Neuronal stem cell (in vitro differentiated cells): ENCODE measurements at regions not wholly inside any gene's neighbourhood (a gene's known extent, or its start where the extent isn't known, plus 50 kb on each side); places are given as distances from the start of the nearest gene placed in this dataset.
"Not testable (repeated sequence)": the region's sequence is repeated elsewhere in the genome, so short reads cannot be mapped to it uniquely, and the experiment has no call there.

ENCODE experiments used
- DNase-seq: peaks from one replicate; pipeline ENCODE4 v3.0.0-alpha.2; 2013; ENCODE audit warnings: low spot score
- H2AFZ ChIP-seq: one replicate; pipeline ENCODE4 v1.6.1; 2013; ENCODE audit warnings: mild to moderate bottlenecking, low read length, inconsistent platforms
- H2AK5ac ChIP-seq: 2 replicates; pipeline ENCODE4 v1.6.1; 2013; ENCODE audit warnings: low read depth, mild to moderate bottlenecking, inconsistent platforms, low read length, moderate library complexity, mixed read lengths
- H2BK120ac ChIP-seq: 2 replicates; pipeline ENCODE4 v1.6.1; 2013; ENCODE audit warnings: low read depth, mild to moderate bottlenecking, inconsistent platforms, low read length, moderate library complexity, mixed read lengths
- H2BK12ac ChIP-seq: one replicate; pipeline ENCODE4 v1.6.1; 2013; ENCODE audit warnings: low read length, inconsistent platforms
- H2BK15ac ChIP-seq: 2 replicates; pipeline ENCODE4 v1.6.1; 2013; ENCODE audit warnings: mild to moderate bottlenecking, low read length, inconsistent platforms, mixed read lengths
- H2BK5ac ChIP-seq: one replicate; pipeline ENCODE4 v1.6.1; 2013; ENCODE audit warnings: inconsistent platforms, mild to moderate bottlenecking, low read length, moderate library complexity
- H3K14ac ChIP-seq: one replicate; pipeline ENCODE4 v1.6.1; 2013; ENCODE audit warnings: low read length, inconsistent platforms
- H3K18ac ChIP-seq: 2 replicates; pipeline ENCODE4 v1.6.1; 2013; ENCODE audit warnings: low read length, inconsistent platforms
- H3K23ac ChIP-seq: 2 replicates; pipeline ENCODE4 v1.6.1; 2013; ENCODE audit warnings: low read depth, mild to moderate bottlenecking, mixed read lengths, low read length, inconsistent platforms; ENCODE audit not compliant: poor library complexity
- H3K27ac ChIP-seq: replicated peaks from 3 replicates; pipeline ENCODE4 v1.5.1; 2013; ENCODE audit warnings: low read length, inconsistent platforms
- H3K27me3 ChIP-seq, 3 experiments: 2 replicates each; pipeline ENCODE4 v1.6.1; 2013; ENCODE audit warnings: low read length in 3 of 3, mild to moderate bottlenecking in 2 of 3, inconsistent platforms in 1 of 3, low read depth in 1 of 3, mixed read lengths in 1 of 3, moderate library complexity in 1 of 3; ENCODE audit not compliant: control insufficient read depth in 3 of 3, insufficient read depth in 3 of 3
- H3K36me3 ChIP-seq, 2 donors: replicated peaks in 1 of 2; 2 replicates each; pipeline ENCODE4 v1.6.1; 2013; ENCODE audit warnings: low read length in 2 of 2; ENCODE audit not compliant: control insufficient read depth in 2 of 2, insufficient read depth in 2 of 2
- H3K4ac ChIP-seq: 2 replicates; pipeline ENCODE4 v1.6.1; 2013; ENCODE audit warnings: inconsistent platforms, mild to moderate bottlenecking, low read length, moderate library complexity
- H3K4me1 ChIP-seq, 2 donors: 1 replicate in 1 of 2; 2 replicates in 1 of 2; pipeline ENCODE4 v1.6.1; 2013; ENCODE audit warnings: low read length in 2 of 2, low read depth in 1 of 2; ENCODE audit not compliant: control insufficient read depth in 2 of 2, insufficient read depth in 1 of 2
- H3K4me2 ChIP-seq: one replicate; pipeline ENCODE4 v1.6.1; 2013; ENCODE audit warnings: mild to moderate bottlenecking, low read length, inconsistent platforms; ENCODE audit not compliant: insufficient read depth, poor library complexity, severe bottlenecking
- H3K4me3 ChIP-seq, 2 donors: 2 replicates each; pipeline ENCODE4 v1.5.1; 2013; ENCODE audit warnings: low read length in 2 of 2, mild to moderate bottlenecking in 2 of 2, inconsistent platforms in 1 of 2, moderate library complexity in 1 of 2
- H3K79me1 ChIP-seq: one replicate; pipeline ENCODE4 v1.6.1; 2013; ENCODE audit warnings: low read depth, mild to moderate bottlenecking, inconsistent platforms, low read length, moderate library complexity
- H3K9ac ChIP-seq: one replicate; pipeline ENCODE4 v1.6.1; 2013; ENCODE audit warnings: mild to moderate bottlenecking, low read depth, low read length, inconsistent platforms; ENCODE audit not compliant: poor library complexity
- H3K9me3 ChIP-seq, 2 donors: replicated peaks in 1 of 2; 2 replicates each; pipeline versions ENCODE3 to v1.6.1; 2013; ENCODE audit warnings: low read length in 2 of 2, mild to moderate bottlenecking in 2 of 2, inconsistent platforms in 1 of 2, low read depth in 1 of 2, mixed read lengths in 1 of 2, moderate library complexity in 1 of 2; ENCODE audit not compliant: control insufficient read depth in 2 of 2, insufficient read depth in 1 of 2
- H4K8ac ChIP-seq: one replicate; pipeline ENCODE4 v1.6.1; 2013; ENCODE audit warnings: low read depth, mild to moderate bottlenecking, inconsistent platforms, low read length, moderate library complexity
- H4K91ac ChIP-seq: one replicate; pipeline ENCODE4 v1.6.1; 2013; ENCODE audit warnings: low read length, low read depth, mild to moderate bottlenecking, inconsistent platforms; ENCODE audit not compliant: poor library complexity
- WGBS, 2 donors: extraction: QIAGEN DNeasy Blood & Tissue Kit; methylation state at CpG; one replicate each; pipeline ENCODE4 v1.1.7; 2013; ENCODE audit warnings: missing lambda C conversion rate in 2 of 2, mixed read lengths in 1 of 2; ENCODE audit not compliant: insufficient read length in 2 of 2, insufficient replicate concordance in 1 of 2; ENCODE audit errors: extremely low coverage in 2 of 2; 5-methylcytosine and 5-hydroxymethylcytosine counted together

GRCh38 chr15:57896899-57897298 lies 168.6 kb downstream of the ALDH1A2 start:
- not testable (repeated sequence) for H3K9me3 ChIP-seq, H2BK120ac ChIP-seq, H3K4me1 ChIP-seq, H3K4ac ChIP-seq, H3K18ac ChIP-seq, H3K14ac ChIP-seq, H2BK5ac ChIP-seq, H3K23ac ChIP-seq, H3K4me3 ChIP-seq, H2AK5ac ChIP-seq, H3K79me1 ChIP-seq, H2BK15ac ChIP-seq, H4K8ac ChIP-seq, H3K9ac ChIP-seq, DNase-seq, H3K36me3 ChIP-seq, H2BK12ac ChIP-seq, H3K27me3 ChIP-seq, H3K27ac ChIP-seq, H2AFZ ChIP-seq, H4K91ac ChIP-seq, H3K4me2 ChIP-seq
- no CpG with 5 or more reads among the region's 6 CpGs for WGBS, 2 donors

GRCh38 chr15:57897870-57898269 lies 167.6 kb downstream of the ALDH1A2 start:
- Histone ChIP-seq H3K9me3 (no peaks in the 10 kb centered on the region), H3K27ac (no peak overlapping the region)

GRCh38 chr15:57902155-57902554 lies 163.4 kb downstream of the ALDH1A2 start:
- Histone ChIP-seq H3K23ac (no peak overlapping the region), H3K18ac (no peak overlapping the region), H2BK120ac (no peak overlapping the region), H2AK5ac (no peak overlapping the region), H3K36me3 (no peaks in the 10 kb centered on the region), H3K9me3 (no peaks in the 10 kb centered on the region), H2BK15ac (no peak overlapping the region), H3K9ac (no peak overlapping the region), H3K4ac (no peak overlapping the region), H2BK5ac (no peak overlapping the region), H2BK12ac (no peak overlapping the region), H3K4me1 (no peaks in the 10 kb centered on the region), H3K14ac (no peak overlapping the region), H3K4me3 (no peak overlapping the region), H4K8ac (no peak overlapping the region), H3K79me1 (no peaks in the 10 kb centered on the region), H4K91ac (no peak overlapping the region), H3K27ac (no peak overlapping the region), H3K27me3 (no peaks in the 10 kb centered on the region), H2AFZ (no peak overlapping the region), H3K4me2 (no peak overlapping the region)
- WGBS, 2 donors, result no CpG with 5 or more reads among the region's 1 CpG
- no peak for DNase-seq

More at GRCh38 chr15:57897870-57898269, 167.6 kb downstream of the ALDH1A2 start:
- no peak for DNase-seq
- Histone ChIP-seq H2BK120ac (no peak overlapping the region), H2BK5ac (no peak overlapping the region), H3K4me2 (no peak overlapping the region), H3K18ac (no peak overlapping the region), H2BK15ac (no peak overlapping the region), H4K8ac (no peak overlapping the region), H3K36me3 (no peaks in the 10 kb centered on the region), H3K14ac (no peak overlapping the region), H4K91ac (no peak overlapping the region), H2AK5ac (no peak overlapping the region), H2AFZ (no peak overlapping the region), H3K4ac (no peak overlapping the region), H3K23ac (no peak overlapping the region), H2BK12ac (no peak overlapping the region), H3K79me1 (no peaks in the 10 kb centered on the region), H3K9ac (no peak overlapping the region), H3K27me3 (no peaks in the 10 kb centered on the region), H3K4me3 (no peak overlapping the region), H3K4me1 (no peaks in the 10 kb centered on the region)
- WGBS, 2 donors, result no CpG with 5 or more reads among the region's 3 CpGs
